Muscle of leg (tissue), 3 donors: ENCODE measurements at regions not wholly inside any gene's neighbourhood (a gene's known extent, or its start where the extent isn't known, plus 50 kb on each side); places are given as distances from the start of the nearest gene placed in this dataset.

ENCODE experiments used
- DNase-seq: peaks from one replicate; pipeline ENCODE4 v3.0.0; 2013
- H3K27ac ChIP-seq: one replicate; pipeline ENCODE4 v1.5.1; 2013; ENCODE audit warnings: mild to moderate bottlenecking, low read length, control low read depth
- H3K27me3 ChIP-seq: one replicate; pipeline ENCODE4 v1.6.1; 2013; ENCODE audit warnings: low read length; ENCODE audit not compliant: control insufficient read depth, insufficient read depth
- H3K36me3 ChIP-seq: one replicate; pipeline ENCODE4 v1.6.1; 2013; ENCODE audit warnings: low read length; ENCODE audit not compliant: control insufficient read depth, insufficient read depth
- H3K4me1 ChIP-seq: one replicate; pipeline ENCODE4 v1.6.1; 2013; ENCODE audit warnings: low read length; ENCODE audit not compliant: control insufficient read depth, insufficient read depth
- H3K4me3 ChIP-seq: one replicate; pipeline ENCODE4 v1.5.1; 2013; ENCODE audit warnings: low read length, control low read depth
- H3K9me3 ChIP-seq: replicated peaks from 2 replicates; pipeline ENCODE4 v1.6.1; 2013; ENCODE audit warnings: low read depth, low read length; ENCODE audit not compliant: control insufficient read depth
- WGBS: methylation state at CpG from one replicate; pipeline ENCODE4 v1.1.5; 2013; ENCODE audit warnings: missing lambda C conversion rate; ENCODE audit not compliant: insufficient coverage; 5-methylcytosine and 5-hydroxymethylcytosine counted together

- H3K4me3 ChIP-seq = no peak overlapping the region
- no peaks in the 10 kb centered on the region for H3K4me1 ChIP-seq
- H3K9me3 ChIP-seq = no peaks in the 10 kb centered on the region
- no peak overlapping the region for H3K27ac ChIP-seq
- H3K36me3 ChIP-seq = no peaks in the 10 kb centered on the region
- DNase-seq = no peak
- WGBS = no CpG with 5 or more reads among the region's 1 CpG
- no peaks in the 10 kb centered on the region for H3K27me3 ChIP-seq
Observed at GRCh38 chr13:80721689-80722088, 380.8 kb upstream of the SPRY2 start.

- Histone ChIP-seq H3K27me3 (no peaks in the 10 kb centered on the region), H3K4me1 (no peaks in the 10 kb centered on the region), H3K9me3 (no peaks in the 10 kb centered on the region), H3K36me3 (no peaks in the 10 kb centered on the region), H3K27ac (no peak overlapping the region), H3K4me3 (no peak overlapping the region)
- WGBS = no CpG with 5 or more reads among the region's 1 CpG
- no peak for DNase-seq
Observed at GRCh38 chr13:80718970-80719369, 378.0 kb upstream of the SPRY2 start.

- no CpG with 5 or more reads among the region's 4 CpGs for WGBS
Observed at GRCh38 chr13:80717776-80718175, 376.9 kb upstream of the SPRY2 start.

GRCh38 chr13:80716610-80717081 lies 375.7 kb upstream of the SPRY2 start:
- no peaks in the 10 kb centered on the region for H3K36me3 ChIP-seq
- H3K9me3 ChIP-seq = no peaks in the 10 kb centered on the region
- peak; percentile 21 for DNase-seq
- no peaks in the 10 kb centered on the region for H3K4me1 ChIP-seq
- H3K27me3 ChIP-seq = no peaks in the 10 kb centered on the region
- 72% methylated on average over 3 of the region's 5 CpGs for WGBS
- no peak overlapping the region for H3K4me3 ChIP-seq
- no peak overlapping the region for H3K27ac ChIP-seq

More at GRCh38 chr13:80717776-80718175, 376.9 kb upstream of the SPRY2 start:
- Histone ChIP-seq H3K36me3 (no peaks in the 10 kb centered on the region), H3K9me3 (no peaks in the 10 kb centered on the region), H3K4me3 (no peak overlapping the region), H3K4me1 (no peaks in the 10 kb centered on the region), H3K27ac (no peak overlapping the region), H3K27me3 (no peaks in the 10 kb centered on the region)
- no peak for DNase-seq

GRCh38 chr13:80712026-80712425 lies 371.1 kb upstream of the SPRY2 start:
- peaks cover 8% of the 10 kb centered on the region for H3K9me3 ChIP-seq
- no peak overlapping the region for H3K27ac ChIP-seq
- 92% methylated on average over 1 of the region's 2 CpGs for WGBS
- H3K4me1 ChIP-seq = no peaks in the 10 kb centered on the region
- DNase-seq = no peak
- H3K36me3 ChIP-seq = no peaks in the 10 kb centered on the region
- no peaks in the 10 kb centered on the region for H3K27me3 ChIP-seq
- no peak overlapping the region for H3K4me3 ChIP-seq

- Histone ChIP-seq H3K4me1 (no peaks in the 10 kb centered on the region), H3K9me3 (peaks cover 25% of the 10 kb centered on the region), H3K27ac (peak overlapping the region; percentile 7), H3K27me3 (no peaks in the 10 kb centered on the region), H3K36me3 (no peaks in the 10 kb centered on the region), H3K4me3 (no peak overlapping the region)
- DNase-seq = peak; percentile 78
Observed at GRCh38 chr13:80708791-80709190, 367.9 kb upstream of the SPRY2 start.

GRCh38 chr13:80707000-80707983 lies 366.4 kb upstream of the SPRY2 start:
- WGBS = 97% methylated on average over 13 of the region's 34 CpGs
- Histone ChIP-seq H3K4me3 (no peak overlapping the region), H3K27me3 (no peaks in the 10 kb centered on the region), H3K27ac (no peak overlapping the region), H3K4me1 (no peaks in the 10 kb centered on the region), H3K36me3 (no peaks in the 10 kb centered on the region), H3K9me3 (peaks cover 25% of the 10 kb centered on the region)
- DNase-seq = no peak

GRCh38 chr13:80706164-80706471 lies 365.2 kb upstream of the SPRY2 start:
- Histone ChIP-seq H3K27me3 (no peaks in the 10 kb centered on the region), H3K4me3 (no peak overlapping the region), H3K36me3 (no peaks in the 10 kb centered on the region), H3K4me1 (no peaks in the 10 kb centered on the region), H3K9me3 (peaks cover 25% of the 10 kb centered on the region), H3K27ac (no peak overlapping the region)
- no peak for DNase-seq
- WGBS = no CpG with 5 or more reads among the region's 10 CpGs

GRCh38 chr13:80705371-80706163 lies 364.6 kb upstream of the SPRY2 start:
- Histone ChIP-seq H3K4me3 (no peak overlapping the region), H3K4me1 (no peaks in the 10 kb centered on the region), H3K36me3 (no peaks in the 10 kb centered on the region), H3K9me3 (peaks cover 25% of the 10 kb centered on the region), H3K27me3 (no peaks in the 10 kb centered on the region), H3K27ac (no peak overlapping the region)
- no peak for DNase-seq
- WGBS = 95% methylated on average over 13 of the region's 30 CpGs

GRCh38 chr13:80704369-80704768 lies 363.4 kb upstream of the SPRY2 start:
- Histone ChIP-seq H3K4me3 (no peak overlapping the region), H3K36me3 (no peaks in the 10 kb centered on the region), H3K4me1 (no peaks in the 10 kb centered on the region), H3K9me3 (peaks cover 27% of the 10 kb centered on the region), H3K27ac (no peak overlapping the region), H3K27me3 (no peaks in the 10 kb centered on the region)
- DNase-seq = no peak
- no CpG with 5 or more reads among the region's 20 CpGs for WGBS
